ENCODE measurements at regions not wholly inside any gene's neighbourhood (a gene's known extent, or its start where the extent isn't known, plus 50 kb on each side); places are given as distances from the start of the nearest gene placed in this dataset.
A peak's percentile ranks its signal among the peaks of the same experiment; 100 is the strongest.
"Not testable (repeated sequence)": the region's sequence is repeated elsewhere in the genome, so short reads cannot be mapped to it uniquely, and the experiment has no call there.

- Histone ChIP-seq H3K4me2 (ENCODE audit: low read length) (no peak overlapping the region), H3K9me3 (ENCODE audit: low read length) (no peaks in the 10 kb centered on the region), H3K27ac (ENCODE audit: low read length) (no peak overlapping the region), H3K9me2 (replicated peaks; ENCODE audit: low read length) (no peaks in the 10 kb centered on the region), H4K20me1 (ENCODE audit: low read length) (no peaks in the 10 kb centered on the region), H3K4me1 (ENCODE audit: insufficient read depth, low read length) (no peaks in the 10 kb centered on the region), H2AFZ (ENCODE audit: low read length) (no peak overlapping the region), H3K4me3 (ENCODE audit: low read length) (no peak overlapping the region), H3F3A (ENCODE audit: low read length, unreplicated experiment) (no peaks in the 10 kb centered on the region), H3K79me2 (ENCODE audit: low read length) (no peaks in the 10 kb centered on the region), H3K27me3 (ENCODE audit: low read length) (no peaks in the 10 kb centered on the region), H3K9ac (ENCODE audit: low read length) (no peak overlapping the region), H3K36me3 (ENCODE audit: low read depth, low read length) (no peaks in the 10 kb centered on the region)
- TF ChIP-seq CTCF (conservative IDR thresholded peaks at IDR 0.05; ENCODE audit: low read depth, low read length) (no peak), EZH2 (IDR thresholded peaks at IDR 0.05; ENCODE audit: low read length, unreplicated experiment) (no peak), EZH2phosphoT487 (IDR thresholded peaks at IDR 0.05; ENCODE audit: borderline replicate concordance, low read length) (no peak)
- POLR2A ChIA-PET (ENCODE audit: unreplicated experiment): no interaction called here
- no TSS peak for BruUV-seq (replicated peaks)
- intact Hi-C loops (cut with micrococcal nuclease): no loop called here
- ATAC-seq (no peak), DNase-seq (no peak)
- CTCF ChIA-PET: no interaction called here
Observed at GRCh38 chr7:66464059-66464458, 164.6 kb upstream of the KCTD7 start.

- TF ChIP-seq CTCF (conservative IDR thresholded peaks at IDR 0.05; ENCODE audit: low read depth, low read length) (no peak), EZH2phosphoT487 (IDR thresholded peaks at IDR 0.05; ENCODE audit: borderline replicate concordance, low read length) (no peak), EZH2 (IDR thresholded peaks at IDR 0.05; ENCODE audit: low read length, unreplicated experiment) (no peak)
- no peaks in the 10 kb centered on the region for H3K27me3 ChIP-seq (ENCODE audit: low read length)
- no peaks in the 10 kb centered on the region for H3K36me3 ChIP-seq (ENCODE audit: low read depth, low read length)
- no peak overlapping the region for H3K4me3 ChIP-seq (ENCODE audit: low read length)
- intact Hi-C loops (cut with micrococcal nuclease): no loop called here
- DNase-seq: no peak
- H3K9me3 ChIP-seq (ENCODE audit: low read length): no peaks in the 10 kb centered on the region
- H2AFZ ChIP-seq (ENCODE audit: low read length): no peak overlapping the region
- no peaks in the 10 kb centered on the region for H3K79me2 ChIP-seq (ENCODE audit: low read length)
- no TSS peak for BruUV-seq (replicated peaks)
- H3K4me1 ChIP-seq (ENCODE audit: insufficient read depth, low read length): no peaks in the 10 kb centered on the region
- no peak for ATAC-seq
- no peaks in the 10 kb centered on the region for H3K9me2 ChIP-seq (replicated peaks; ENCODE audit: low read length)
- no peak overlapping the region for H3K4me2 ChIP-seq (ENCODE audit: low read length)
- POLR2A ChIA-PET (ENCODE audit: unreplicated experiment): no interaction called here
- no peak overlapping the region for H3K9ac ChIP-seq (ENCODE audit: low read length)
- CTCF ChIA-PET: no interaction called here
- no peaks in the 10 kb centered on the region for H4K20me1 ChIP-seq (ENCODE audit: low read length)
- no peak overlapping the region for H3K27ac ChIP-seq (ENCODE audit: low read length)
- H3F3A ChIP-seq (ENCODE audit: low read length, unreplicated experiment): no peaks in the 10 kb centered on the region
Observed at GRCh38 chr7:66466081-66466600, 162.5 kb upstream of the KCTD7 start.

GRCh38 chr7:66467887-66468286 lies 160.8 kb upstream of the KCTD7 start:
- TF ChIP-seq CTCF (conservative IDR thresholded peaks at IDR 0.05; ENCODE audit: low read depth, low read length) (no peak), EZH2phosphoT487 (IDR thresholded peaks at IDR 0.05; ENCODE audit: borderline replicate concordance, low read length) (no peak), EZH2 (IDR thresholded peaks at IDR 0.05; ENCODE audit: low read length, unreplicated experiment) (no peak)
- intact Hi-C loops (cut with micrococcal nuclease): no loop called here
- CTCF ChIA-PET: no interaction called here

GRCh38 chr7:66473064-66473463 lies 155.6 kb upstream of the KCTD7 start:
- H2AFZ ChIP-seq (ENCODE audit: low read length); H3K79me2 ChIP-seq (ENCODE audit: low read length); H3F3A ChIP-seq (ENCODE audit: low read length, unreplicated experiment); BruUV-seq (replicated peaks); H3K9me3 ChIP-seq (ENCODE audit: low read length); POLR2A ChIA-PET (ENCODE audit: unreplicated experiment); DNase-seq; H3K27me3 ChIP-seq (ENCODE audit: low read length); CTCF ChIA-PET; H3K36me3 ChIP-seq (ENCODE audit: low read depth, low read length); intact Hi-C loops (cut with micrococcal nuclease); H3K4me1 ChIP-seq (ENCODE audit: insufficient read depth, low read length); H3K4me2 ChIP-seq (ENCODE audit: low read length); H3K9me2 ChIP-seq (replicated peaks; ENCODE audit: low read length); H3K9ac ChIP-seq (ENCODE audit: low read length); H3K27ac ChIP-seq (ENCODE audit: low read length); H4K20me1 ChIP-seq (ENCODE audit: low read length); H3K4me3 ChIP-seq (ENCODE audit: low read length): not testable (repeated sequence)
- peak; percentile 14; the same call in 1 of the 2 replicates for ATAC-seq

More at GRCh38 chr7:66467887-66468286, 160.8 kb upstream of the KCTD7 start:
- H3K79me2 ChIP-seq (ENCODE audit: low read length): no peaks in the 10 kb centered on the region
- no peak for ATAC-seq
- no peak overlapping the region for H3K27ac ChIP-seq (ENCODE audit: low read length)
- H3K9me3 ChIP-seq (ENCODE audit: low read length): no peaks in the 10 kb centered on the region
- no peak overlapping the region for H2AFZ ChIP-seq (ENCODE audit: low read length)
- POLR2A ChIA-PET (ENCODE audit: unreplicated experiment): no interaction called here
- no TSS peak for BruUV-seq (replicated peaks)
- DNase-seq: no peak
- no peaks in the 10 kb centered on the region for H4K20me1 ChIP-seq (ENCODE audit: low read length)
- no peak overlapping the region for H3K4me2 ChIP-seq (ENCODE audit: low read length)
- H3K9me2 ChIP-seq (replicated peaks; ENCODE audit: low read length): no peaks in the 10 kb centered on the region
- H3K27me3 ChIP-seq (ENCODE audit: low read length): no peaks in the 10 kb centered on the region
- H3K4me3 ChIP-seq (ENCODE audit: low read length): no peak overlapping the region
- no peak overlapping the region for H3K9ac ChIP-seq (ENCODE audit: low read length)
- H3K4me1 ChIP-seq (ENCODE audit: insufficient read depth, low read length): no peaks in the 10 kb centered on the region
- H3F3A ChIP-seq (ENCODE audit: low read length, unreplicated experiment): no peaks in the 10 kb centered on the region
- H3K36me3 ChIP-seq (ENCODE audit: low read depth, low read length): no peaks in the 10 kb centered on the region
